ENCODE measurements at regions not wholly inside any gene's neighbourhood (a gene's known extent, or its start where the extent isn't known, plus 50 kb on each side); places are given as distances from the start of the nearest gene placed in this dataset.

- Histone ChIP-seq H3K27me3 (no peaks in the 10 kb centered on the region), H3K36me3 (no peaks in the 10 kb centered on the region), H3K27ac (no peak overlapping the region), H3K4me1 (no peaks in the 10 kb centered on the region), H3K9me3 (no peaks in the 10 kb centered on the region), H3K4me3 (no peak overlapping the region)
- no peak for DNase-seq
- no peak for TF ChIP-seq EP300 (IDR thresholded peaks at IDR 0.05)
- TF ChIP-seq POLR2A (IDR thresholded peaks at IDR 0.05), result no peak
- no peak for TF ChIP-seq POLR2AphosphoS5 (IDR thresholded peaks at IDR 0.05)
- no peak for TF ChIP-seq CTCF (IDR thresholded peaks at IDR 0.05)
- WGBS, 2 donors, result 76 to 91% methylated on average over 1 of the region's 1 CpG
- intact Hi-C loops (cut with DNase I), result no loop called here
Observed at GRCh38 chr15:79373113-79373512, 59.0 kb upstream of the MINAR1 start.

- intact Hi-C loops (cut with DNase I), result no loop called here
- no peak overlapping the region for H3K4me3 ChIP-seq
- WGBS, 2 donors, result 51 to 65% methylated on average over 2 of the region's 2 CpGs
Observed at GRCh38 chr15:79373728-79374127, 58.4 kb upstream of the MINAR1 start.

GRCh38 chr15:79376383-79376782, 55.8 kb upstream of the MINAR1 start:
- no peaks in the 10 kb centered on the region for H3K9me3 ChIP-seq
- TF ChIP-seq POLR2A (IDR thresholded peaks at IDR 0.05) (no peak), EP300 (IDR thresholded peaks at IDR 0.05) (no peak), CTCF (IDR thresholded peaks at IDR 0.05) (no peak), POLR2AphosphoS5 (IDR thresholded peaks at IDR 0.05) (no peak)
- H3K27ac ChIP-seq, result no peak overlapping the region
- no peaks in the 10 kb centered on the region for H3K4me1 ChIP-seq
- no peak overlapping the region for H3K4me3 ChIP-seq
- intact Hi-C loops (cut with DNase I), result no loop called here
- no peak for DNase-seq
- no peaks in the 10 kb centered on the region for H3K36me3 ChIP-seq
- WGBS, 2 donors, result 85 to 89% methylated on average over 3 of the region's 3 CpGs
- no peaks in the 10 kb centered on the region for H3K27me3 ChIP-seq

More at GRCh38 chr15:79373728-79374127, 58.4 kb upstream of the MINAR1 start:
- no peak for DNase-seq
- Histone ChIP-seq H3K27me3 (no peaks in the 10 kb centered on the region), H3K36me3 (no peaks in the 10 kb centered on the region), H3K9me3 (no peaks in the 10 kb centered on the region), H3K27ac (no peak overlapping the region), H3K4me1 (no peaks in the 10 kb centered on the region)
- TF ChIP-seq EP300 (IDR thresholded peaks at IDR 0.05), result no peak
- no peak for TF ChIP-seq POLR2AphosphoS5 (IDR thresholded peaks at IDR 0.05)
- TF ChIP-seq POLR2A (IDR thresholded peaks at IDR 0.05), result no peak
- no peak for TF ChIP-seq CTCF (IDR thresholded peaks at IDR 0.05)

- H3K27ac ChIP-seq, result no peak overlapping the region
- no peaks in the 10 kb centered on the region for H3K9me3 ChIP-seq
- no peak overlapping the region for H3K4me3 ChIP-seq
- H3K27me3 ChIP-seq, result no peaks in the 10 kb centered on the region
- no peaks in the 10 kb centered on the region for H3K36me3 ChIP-seq
- no peak for DNase-seq
- TF ChIP-seq POLR2A (IDR thresholded peaks at IDR 0.05) (no peak), POLR2AphosphoS5 (IDR thresholded peaks at IDR 0.05) (no peak), CTCF (IDR thresholded peaks at IDR 0.05) (no peak), EP300 (IDR thresholded peaks at IDR 0.05) (no peak)
- 93 to 95% methylated on average over 3 of the region's 3 CpGs for WGBS, 2 donors
- H3K4me1 ChIP-seq, result no peaks in the 10 kb centered on the region
- intact Hi-C loops (cut with DNase I), result no loop called here
Observed at GRCh38 chr15:79378394-79379109, 53.6 kb upstream of the MINAR1 start.

All from sigmoid colon (tissue), 6 donors.